ENCODE measurements at regions not wholly inside any gene's neighbourhood (a gene's known extent, or its start where the extent isn't known, plus 50 kb on each side); places are given as distances from the start of the nearest gene placed in this dataset.

DNA sequence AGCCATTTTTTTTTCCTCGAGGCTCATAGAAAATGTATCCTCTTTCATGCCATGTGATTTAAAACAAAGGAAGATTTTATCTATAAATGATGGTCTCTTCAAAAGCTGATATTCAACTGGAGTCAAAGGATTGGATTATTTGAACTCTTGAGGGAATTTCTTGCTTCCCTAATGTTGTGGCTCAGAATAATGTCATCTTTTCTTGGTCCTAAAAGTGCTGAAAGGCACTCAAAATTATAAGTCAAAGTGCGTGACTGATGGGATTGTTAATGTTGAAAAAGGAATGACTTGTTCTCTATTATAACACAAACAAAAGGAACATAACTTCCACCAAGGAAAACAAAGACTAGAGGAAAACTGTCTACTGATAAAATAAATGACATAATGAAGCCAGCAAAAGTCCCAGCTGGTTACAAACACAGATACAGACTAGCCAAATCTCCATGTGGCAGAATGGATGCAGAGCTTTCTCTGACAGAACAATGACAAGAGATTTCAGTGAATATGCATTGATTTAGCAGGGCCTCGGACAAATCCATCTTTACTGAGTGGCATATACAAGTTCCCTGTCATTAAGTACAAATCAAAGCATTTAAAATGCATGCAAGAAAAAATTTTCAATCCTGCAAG, 552.6 kb downstream of the GBA3 start:
- TF ChIP-seq POLR2AphosphoS5 (IDR thresholded peaks at IDR 0.05) = no peak
- TF ChIP-seq, protein P1, sequence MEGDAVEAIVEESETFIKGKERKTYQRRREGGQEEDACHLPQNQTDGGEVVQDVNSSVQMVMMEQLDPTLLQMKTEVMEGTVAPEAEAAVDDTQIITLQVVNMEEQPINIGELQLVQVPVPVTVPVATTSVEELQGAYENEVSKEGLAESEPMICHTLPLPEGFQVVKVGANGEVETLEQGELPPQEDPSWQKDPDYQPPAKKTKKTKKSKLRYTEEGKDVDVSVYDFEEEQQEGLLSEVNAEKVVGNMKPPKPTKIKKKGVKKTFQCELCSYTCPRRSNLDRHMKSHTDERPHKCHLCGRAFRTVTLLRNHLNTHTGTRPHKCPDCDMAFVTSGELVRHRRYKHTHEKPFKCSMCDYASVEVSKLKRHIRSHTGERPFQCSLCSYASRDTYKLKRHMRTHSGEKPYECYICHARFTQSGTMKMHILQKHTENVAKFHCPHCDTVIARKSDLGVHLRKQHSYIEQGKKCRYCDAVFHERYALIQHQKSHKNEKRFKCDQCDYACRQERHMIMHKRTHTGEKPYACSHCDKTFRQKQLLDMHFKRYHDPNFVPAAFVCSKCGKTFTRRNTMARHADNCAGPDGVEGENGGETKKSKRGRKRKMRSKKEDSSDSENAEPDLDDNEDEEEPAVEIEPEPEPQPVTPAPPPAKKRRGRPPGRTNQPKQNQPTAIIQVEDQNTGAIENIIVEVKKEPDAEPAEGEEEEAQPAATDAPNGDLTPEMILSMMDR (IDR thresholded peaks at IDR 0.05) = no peak

Measured in prostate gland (tissue), 2 donors.